Heart left ventricle (tissue), 13 donors: ENCODE measurements at regions not wholly inside any gene's neighbourhood (a gene's known extent, or its start where the extent isn't known, plus 50 kb on each side); places are given as distances from the start of the nearest gene placed in this dataset.

ENCODE experiments used
- CTCF ChIP-seq, 12 donors: fragments of 200-600 bp; sonication (generic) in 4 of 12; IDR thresholded peaks; one replicate each; pipeline versions ENCODE4 v1.5.0 to v1.8.0; 2018 to 2022; ENCODE audit warnings: antibody characterized with exemption in 12 of 12, mild to moderate bottlenecking in 5 of 12
- POLR2A ChIP-seq, 2 donors: fragments of 450-650 bp; IDR thresholded peaks; one replicate each; pipeline ENCODE4 v1.6.1; 2017; ENCODE audit warnings: antibody characterized with exemption in 2 of 2, mild to moderate bottlenecking in 2 of 2, moderate library complexity in 2 of 2
- donor health status: ischemic (EF 13 %, LVEDD 7.1; RV severe dilation, severe dysfunction).
- donor health status: DM: no; HTN: yes; CAD: no.
- donor health status: DM: no; HTN: no; CAD: no.
- donor health status: ischemic (EF 25% LVEDD 6.9; RV normal size, moderate dysfunction).
- donor health status: ischemic (EF 25% LVEDD 5.7; RV mildly dilated, moderate dysfunction).
- donor health status: ischemic (EF 35%, LVEDD 5.7; RV mildly dilated, moderate dysfunction).
- donor health status: nonischemic (EF 11% LVEDD 7.7; RV severe dilation, severe dysfunction).
- donor health status: DM: yes; HTN: yes; CAD: no.
- donor health status: PGD.
- donor health status: ischemic (EF 29% LVEDD 5.4; RV normal size, mild dysfunction).
- donor health status: nonischemic (EF 23%, LVEDD 6.1; RV moderate dilation, normal function).

GRCh38 chr10:120184547-120185337, 272.3 kb upstream of the PLPP4 start:
- TF ChIP-seq CTCF (IDR thresholded peaks at IDR 0.05), result no peak
- no peak for TF ChIP-seq POLR2A (IDR thresholded peaks at IDR 0.05)
